GM12878 (cell line): ENCODE measurements at regions not wholly inside any gene's neighbourhood (a gene's known extent, or its start where the extent isn't known, plus 50 kb on each side); places are given as distances from the start of the nearest gene placed in this dataset.

Source experiments
- ATAC-seq: fragments of 200-7000 bp; cut with Tn5 transposase; 3 replicates; pipeline ENCODE4 v1.9.1; 2020; ENCODE audit warnings: mild to moderate bottlenecking, moderate library complexity
- BruUV-seq: library from RNA; stranded (reverse); fragments of 400-500 nt; replicated peaks from 2 replicates; lab custom pipeline; 2021; lab: Mats Ljungman, UMichigan
- CTCF ChIA-PET: fragments of 300-600 bp; sonication (Branson Sonifier 250); formaldehyde crosslinking; extraction: SDS; loops from one replicate; lab custom pipeline; 2021; ENCODE audit warnings: inconsistent platforms; lab: Yijun Ruan, JAX
- POLR2A ChIA-PET: fragments of 350-600 bp; formaldehyde crosslinking; extraction: SDS; loops from one replicate; lab custom pipeline; 2021; ENCODE audit warnings: inconsistent platforms; lab: Charles Lee
- RAD21 ChIA-PET: fragments of 300-600 bp; sonication (Branson Sonifier 250); formaldehyde crosslinking; loops from one replicate; lab custom pipeline; 2023; ENCODE audit warnings: antibody characterized with exemption; ENCODE audit not compliant: unreplicated experiment; lab: Charles Lee
- SMC1A ChIA-PET: fragments of 300-600 bp; sonication (Branson Sonifier 250); formaldehyde crosslinking; loops from one replicate; lab custom pipeline; 2023; ENCODE audit not compliant: unreplicated experiment, uncharacterized antibody; lab: Charles Lee
- DNase-seq: peaks from one replicate; pipeline ENCODE4 v3.0.0-alpha.2; 2011; ENCODE audit warnings: low read depth, low spot score
- FAIRE-seq: peaks from 3 replicates; lab custom pipeline; 2011; peaks lifted over from hg19 to GRCh38; lab: Jason Lieb, UNC
- H2AFZ ChIP-seq: 2 replicates; pipeline ENCODE4 v1.6.0; 2011; ENCODE audit warnings: low read depth, low read length, control low read depth; ENCODE audit not compliant: control insufficient read depth
- H3K27ac ChIP-seq: 2 replicates; pipeline ENCODE4 v1.5.1; 2011; ENCODE audit warnings: control low read depth; ENCODE audit not compliant: control insufficient read depth, insufficient read depth
- H3K27me3 ChIP-seq, 2 experiments: replicated peaks in 1 of 2; 2 replicates each; pipeline versions ENCODE4 v1.6.0 to v1.6.1; 2011; ENCODE audit warnings: low read length in 1 of 2; ENCODE audit not compliant: control insufficient read depth in 2 of 2, insufficient read depth in 2 of 2
- H3K36me3 ChIP-seq, 2 experiments: 2 replicates each; pipeline ENCODE4 v1.5.1; 2011; ENCODE audit warnings: low read length in 1 of 2; ENCODE audit not compliant: control insufficient read depth in 2 of 2, insufficient read depth in 2 of 2
- H3K4me1 ChIP-seq: 2 replicates; pipeline ENCODE4 v1.6.1; 2011; ENCODE audit warnings: mild to moderate bottlenecking, low read length, moderate library complexity, mixed read lengths; ENCODE audit not compliant: control insufficient read depth, insufficient read depth
- H3K4me2 ChIP-seq: 2 replicates; pipeline ENCODE4 v1.6.0; 2011; ENCODE audit warnings: control low read depth; ENCODE audit not compliant: control insufficient read depth, insufficient read depth
- H3K4me3 ChIP-seq: fragments of 200-600 bp; sonication (generic); 2 replicates; pipeline ENCODE4 v1.5.1; 2016
- H3K79me2 ChIP-seq: 2 replicates; pipeline ENCODE4 v1.6.0; 2011; ENCODE audit warnings: low read length; ENCODE audit not compliant: control insufficient read depth, insufficient read depth
- H3K9ac ChIP-seq: 2 replicates; pipeline ENCODE4 v1.8.0; 2011; ENCODE audit warnings: low read length, control low read depth, mixed read lengths; ENCODE audit not compliant: control insufficient read depth, insufficient read depth
- H3K9me3 ChIP-seq: replicated peaks from 3 replicates; pipeline ENCODE4 v1.5.1; 2011; ENCODE audit warnings: mild to moderate bottlenecking, low read length; ENCODE audit not compliant: control insufficient read depth, insufficient read depth
- H4K20me1 ChIP-seq: 2 replicates; pipeline ENCODE4 v1.6.0; 2011; ENCODE audit not compliant: control insufficient read depth, insufficient read depth
- BMI1 ChIP-seq: fragments of 450-650 bp; IDR thresholded peaks from 2 replicates; pipeline ENCODE4 v1.6.1; 2016; ENCODE audit warnings: mild to moderate bottlenecking, moderate library complexity, borderline replicate concordance
- CHD1 ChIP-seq: IDR thresholded peaks from 2 replicates; pipeline ENCODE4 v1.6.1; 2012; ENCODE audit warnings: low read depth, low read length, improper control_type of control experiment
- CREM ChIP-seq: IDR thresholded peaks from 2 replicates; pipeline ENCODE4 v1.6.1; 2014; ENCODE audit warnings: antibody characterized with exemption, low read depth
- DPF2 ChIP-seq: fragments of 450-650 bp; IDR thresholded peaks from 2 replicates; pipeline ENCODE4 v1.6.1; 2017; ENCODE audit warnings: mild to moderate bottlenecking
- EP300 ChIP-seq, 2 experiments: fragments of 150-350 bp in 1 of 2; IDR thresholded peaks; 2 replicates each; pipeline ENCODE4 v1.6.1; 2011 to 2012; ENCODE audit warnings: low read depth in 2 of 2, low read length in 2 of 2, borderline replicate concordance in 1 of 2, improper control_type of control experiment in 1 of 2, inconsistent platforms in 1 of 2; ENCODE audit not compliant: control insufficient read depth in 1 of 2
- FOXK2 ChIP-seq: fragments of 450-650 bp; IDR thresholded peaks from 2 replicates; pipeline ENCODE4 v1.6.1; 2017; ENCODE audit warnings: mild to moderate bottlenecking, moderate library complexity
- NFXL1 ChIP-seq: fragments of 450-650 bp; IDR thresholded peaks from 2 replicates; pipeline ENCODE4 v1.6.1; 2017; ENCODE audit warnings: antibody characterized with exemption, mild to moderate bottlenecking, borderline replicate concordance
- RAD21 ChIP-seq: IDR thresholded peaks from 2 replicates; pipeline ENCODE4 v1.6.1; 2011; ENCODE audit warnings: mild to moderate bottlenecking, low read depth, low read length, moderate library complexity; ENCODE audit not compliant: insufficient read depth
- USF2 ChIP-seq: IDR thresholded peaks from 2 replicates; pipeline ENCODE4 v1.6.1; 2011; ENCODE audit warnings: low read depth, low read length, improper control_type of control experiment, borderline replicate concordance
- YBX1 ChIP-seq: fragments of 450-650 bp; IDR thresholded peaks from 2 replicates; pipeline ENCODE4 v1.6.1; 2016; ENCODE audit warnings: antibody characterized with exemption
- YY1 ChIP-seq: IDR thresholded peaks from 2 replicates; pipeline ENCODE4 v1.6.1; 2011; ENCODE audit warnings: low read depth, mild to moderate bottlenecking, low read length
- WGBS: methylation state at CpG from one replicate; pipeline ENCODE4 v1.1.6; 2016; ENCODE audit warnings: low lambda C conversion rate; ENCODE audit not compliant: insufficient replicate concordance, insufficient coverage; ENCODE audit errors: missing lambda C conversion rate; 5-methylcytosine and 5-hydroxymethylcytosine counted together
- in situ Hi-C: fragments of 300-500 bp; cut with MboI; formaldehyde crosslinking; loops from 9 replicates; pipeline ENCODE4 v1.14.3; 2018; ENCODE audit warnings: mixed read lengths
- intact Hi-C: fragments of 100-400 bp; cut with micrococcal nuclease; formaldehyde crosslinking; loops from one replicate; pipeline ENCODE4 v1.14.2; 2022; ENCODE audit not compliant: unreplicated experiment
- TF ChIP-seq, protein P1 (sequence below), 3 experiments: IDR thresholded peaks in 2 of 3; conservative IDR thresholded peaks in 1 of 3; 2 replicates each; pipeline ENCODE4 v1.5.1; 2011; ENCODE audit warnings: low read depth in 3 of 3, low read length in 3 of 3, mild to moderate bottlenecking in 3 of 3, control low read depth in 2 of 3, moderate library complexity in 2 of 3, inconsistent platforms in 1 of 3, mixed read lengths in 1 of 3; ENCODE audit not compliant: control insufficient read depth in 2 of 3, insufficient read depth in 1 of 3; ENCODE audit errors: extremely low read depth in 1 of 3
- TF ChIP-seq, protein P2 (sequence below): fragments of 450-650 bp; IDR thresholded peaks from 2 replicates; pipeline ENCODE4 v1.6.1; 2017; ENCODE audit warnings: mild to moderate bottlenecking, low read depth, inconsistent platforms; ENCODE audit not compliant: poor library complexity, severe bottlenecking
- TF ChIP-seq, protein P3 (sequence below): IDR thresholded peaks from 2 replicates; pipeline ENCODE4 v1.6.1; 2012; ENCODE audit warnings: low read depth, low read length, improper control_type of control experiment

DNA sequence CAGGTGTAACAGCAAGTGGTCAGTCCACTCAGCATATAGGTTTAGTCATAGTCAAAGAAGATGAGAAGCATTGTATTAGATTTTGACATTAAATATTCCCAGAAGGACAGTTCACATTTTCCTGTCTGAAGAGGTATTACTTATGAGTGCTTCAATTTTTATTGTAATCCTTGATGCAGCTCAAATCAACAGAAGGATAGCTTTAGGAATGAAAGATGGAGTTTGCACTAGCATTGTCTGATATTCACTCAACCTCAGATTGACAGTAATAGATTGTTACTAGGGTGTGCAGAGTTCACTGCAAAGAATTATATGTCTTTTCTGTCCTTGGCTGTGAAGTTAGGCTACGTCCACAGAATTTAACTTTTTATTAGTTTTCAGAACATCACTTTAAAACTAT is 764.3 kb upstream of the AADAT start:
- Histone ChIP-seq H3K4me2 (no peak overlapping the region), H2AFZ (no peak overlapping the region), H3K27ac (no peak overlapping the region), H4K20me1 (no peaks in the 10 kb centered on the region), H3K4me1 (no peaks in the 10 kb centered on the region), H3K36me3 (no peaks in the 10 kb centered on the region), H3K9ac (no peak overlapping the region), H3K9me3 (no peaks in the 10 kb centered on the region), H3K27me3 (no peaks in the 10 kb centered on the region), H3K4me3 (no peak overlapping the region), H3K79me2 (no peaks in the 10 kb centered on the region)
- ChIA-PET CTCF (interaction anchor here (0.6 to 6.6 kb wide), 17 partner anchors 8 to 1491 kb away, joined by 3 to 82 read pairs (median 4); no protein-coding TSS in a partner anchor), SMC1A (interaction anchor here (0.8 to 5.9 kb wide), 11 partner anchors 9 to 716 kb away, joined by 3 to 47 read pairs (median 4); no protein-coding TSS in a partner anchor), RAD21 (interaction anchor here (1.3 to 3.4 kb wide), 3 partner anchors 137 to 594 kb away, joined by 6 to 18 read pairs (median 7); no protein-coding TSS in a partner anchor), POLR2A (no interaction called here)
- 0% methylated on average over 1 of the region's 1 CpG for WGBS
- ATAC-seq (no peak), FAIRE-seq (no peak), DNase-seq (no peak)
- TF ChIP-seq DPF2 (no peak), CHD1 (no peak), NFXL1 (no peak), YBX1 (no peak), USF2 (no peak), RAD21 (no peak), BMI1 (no peak), EP300 (IDR thresholded peaks at IDR 0.05; ENCODE audit: borderline replicate concordance in 1 of 2, control insufficient read depth in 1 of 2, low read depth in 2 of 2, low read length in 2 of 2) (no peak), FOXK2 (no peak), CREM (no peak), YY1 (no peak)
- TF ChIP-seq, protein P1, sequence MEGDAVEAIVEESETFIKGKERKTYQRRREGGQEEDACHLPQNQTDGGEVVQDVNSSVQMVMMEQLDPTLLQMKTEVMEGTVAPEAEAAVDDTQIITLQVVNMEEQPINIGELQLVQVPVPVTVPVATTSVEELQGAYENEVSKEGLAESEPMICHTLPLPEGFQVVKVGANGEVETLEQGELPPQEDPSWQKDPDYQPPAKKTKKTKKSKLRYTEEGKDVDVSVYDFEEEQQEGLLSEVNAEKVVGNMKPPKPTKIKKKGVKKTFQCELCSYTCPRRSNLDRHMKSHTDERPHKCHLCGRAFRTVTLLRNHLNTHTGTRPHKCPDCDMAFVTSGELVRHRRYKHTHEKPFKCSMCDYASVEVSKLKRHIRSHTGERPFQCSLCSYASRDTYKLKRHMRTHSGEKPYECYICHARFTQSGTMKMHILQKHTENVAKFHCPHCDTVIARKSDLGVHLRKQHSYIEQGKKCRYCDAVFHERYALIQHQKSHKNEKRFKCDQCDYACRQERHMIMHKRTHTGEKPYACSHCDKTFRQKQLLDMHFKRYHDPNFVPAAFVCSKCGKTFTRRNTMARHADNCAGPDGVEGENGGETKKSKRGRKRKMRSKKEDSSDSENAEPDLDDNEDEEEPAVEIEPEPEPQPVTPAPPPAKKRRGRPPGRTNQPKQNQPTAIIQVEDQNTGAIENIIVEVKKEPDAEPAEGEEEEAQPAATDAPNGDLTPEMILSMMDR (IDR thresholded peaks at IDR 0.05 in 2 of 3, conservative IDR thresholded peaks at IDR 0.05 in 1 of 3; ENCODE audit: control insufficient read depth in 2 of 3, extremely low read depth in 1 of 3, insufficient read depth in 1 of 3, low read depth in 3 of 3, low read length in 3 of 3): no peak
- TF ChIP-seq, protein P2, sequence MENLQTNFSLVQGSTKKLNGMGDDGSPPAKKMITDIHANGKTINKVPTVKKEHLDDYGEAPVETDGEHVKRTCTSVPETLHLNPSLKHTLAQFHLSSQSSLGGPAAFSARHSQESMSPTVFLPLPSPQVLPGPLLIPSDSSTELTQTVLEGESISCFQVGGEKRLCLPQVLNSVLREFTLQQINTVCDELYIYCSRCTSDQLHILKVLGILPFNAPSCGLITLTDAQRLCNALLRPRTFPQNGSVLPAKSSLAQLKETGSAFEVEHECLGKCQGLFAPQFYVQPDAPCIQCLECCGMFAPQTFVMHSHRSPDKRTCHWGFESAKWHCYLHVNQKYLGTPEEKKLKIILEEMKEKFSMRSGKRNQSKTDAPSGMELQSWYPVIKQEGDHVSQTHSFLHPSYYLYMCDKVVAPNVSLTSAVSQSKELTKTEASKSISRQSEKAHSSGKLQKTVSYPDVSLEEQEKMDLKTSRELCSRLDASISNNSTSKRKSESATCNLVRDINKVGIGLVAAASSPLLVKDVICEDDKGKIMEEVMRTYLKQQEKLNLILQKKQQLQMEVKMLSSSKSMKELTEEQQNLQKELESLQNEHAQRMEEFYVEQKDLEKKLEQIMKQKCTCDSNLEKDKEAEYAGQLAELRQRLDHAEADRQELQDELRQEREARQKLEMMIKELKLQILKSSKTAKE: no peak
- TF ChIP-seq, protein P3, sequence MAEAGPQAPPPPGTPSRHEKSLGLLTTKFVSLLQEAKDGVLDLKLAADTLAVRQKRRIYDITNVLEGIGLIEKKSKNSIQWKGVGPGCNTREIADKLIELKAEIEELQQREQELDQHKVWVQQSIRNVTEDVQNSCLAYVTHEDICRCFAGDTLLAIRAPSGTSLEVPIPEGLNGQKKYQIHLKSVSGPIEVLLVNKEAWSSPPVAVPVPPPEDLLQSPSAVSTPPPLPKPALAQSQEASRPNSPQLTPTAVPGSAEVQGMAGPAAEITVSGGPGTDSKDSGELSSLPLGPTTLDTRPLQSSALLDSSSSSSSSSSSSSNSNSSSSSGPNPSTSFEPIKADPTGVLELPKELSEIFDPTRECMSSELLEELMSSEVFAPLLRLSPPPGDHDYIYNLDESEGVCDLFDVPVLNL: no peak
- in situ Hi-C loops (loop anchor here (5.0 to 25.0 kb wide), 3 partner anchors 262 to 717 kb away; no protein-coding TSS in a partner anchor), intact Hi-C loops (loop anchor here (5.0 to 10.0 kb wide), 5 partner anchors 157 to 717 kb away; no protein-coding TSS in a partner anchor)
- BruUV-seq: no TSS peak
